Spleen (tissue), 11 donors: ENCODE measurements at regions not wholly inside any gene's neighbourhood (a gene's known extent, or its start where the extent isn't known, plus 50 kb on each side); places are given as distances from the start of the nearest gene placed in this dataset.

Experiments
- DNase-seq: peaks from one replicate; pipeline ENCODE4 v3.0.0-alpha.2; 2020
- H3K27ac ChIP-seq, 8 donors: fragments of 200-600 bp; sonication (generic) in 7 of 8; 1 replicate in 4 of 8; 2 replicates in 4 of 8; pipeline versions ENCODE4 v1.5.0 to v1.8.0; 2016 to 2021; ENCODE audit warnings: inconsistent platforms in 4 of 8, mild to moderate bottlenecking in 4 of 8, moderate library complexity in 1 of 8
- H3K27me3 ChIP-seq, 7 donors: fragments of 200-600 bp; sonication (generic) in 6 of 7; replicated peaks in 1 of 7; 1 replicate in 4 of 7; 2 replicates in 3 of 7; pipeline versions ENCODE4 v1.5.0 to v1.8.0; 2016 to 2021; ENCODE audit warnings: inconsistent platforms in 3 of 7, mild to moderate bottlenecking in 1 of 7
- H3K36me3 ChIP-seq, 6 donors: fragments of 200-600 bp; sonication (generic) in 5 of 6; 1 replicate in 4 of 6; 2 replicates in 2 of 6; pipeline versions ENCODE4 v1.5.0 to v1.8.0; 2016 to 2021; ENCODE audit warnings: inconsistent platforms in 2 of 6
- H3K4me1 ChIP-seq, 6 donors: fragments of 200-600 bp; sonication (generic) in 5 of 6; 1 replicate in 3 of 6; 2 replicates in 3 of 6; pipeline versions ENCODE4 v1.5.0 to v1.8.0; 2016 to 2021; ENCODE audit warnings: inconsistent platforms in 3 of 6
- H3K4me3 ChIP-seq, 8 donors: fragments of 200-600 bp; sonication (generic) in 7 of 8; 1 replicate in 4 of 8; 2 replicates in 4 of 8; pipeline versions ENCODE4 v1.5.0 to v1.8.0; 2016 to 2021; ENCODE audit warnings: inconsistent platforms in 4 of 8, mild to moderate bottlenecking in 4 of 8, moderate library complexity in 2 of 8
- H3K9me3 ChIP-seq, 8 donors: fragments of 200-600 bp; sonication (generic) in 7 of 8; 1 replicate in 4 of 8; 2 replicates in 4 of 8; pipeline versions ENCODE4 v1.5.0 to v1.8.0; 2016 to 2021; ENCODE audit warnings: inconsistent platforms in 4 of 8
- POLR2A ChIP-seq, 3 donors: fragments of 450-650 bp; IDR thresholded peaks; one replicate each; pipeline ENCODE4 v1.5.1; 2017; ENCODE audit warnings: antibody characterized with exemption in 3 of 3, mild to moderate bottlenecking in 1 of 3
- POLR2AphosphoS5 ChIP-seq, 3 donors: sonication (generic); formaldehyde crosslinking; IDR thresholded peaks; one replicate each; pipeline ENCODE4 v1.5.1; 2017; ENCODE audit warnings: antibody characterized with exemption in 3 of 3
- WGBS, 5 donors: extraction: QIAGEN DNeasy Blood & Tissue Kit in 3 of 5; methylation state at CpG; one replicate each; pipeline versions ENCODE4 v1.1.5 to v1.1.7; 2013 to 2018; 5-methylcytosine and 5-hydroxymethylcytosine counted together
- intact Hi-C: fragments of 100-400 bp; cut with DNase I; formaldehyde crosslinking; loops from one replicate; pipeline ENCODE4 v1.15.0; 2023; ENCODE audit warnings: low total_unique reads
- TF ChIP-seq, protein P1 (sequence below), 11 experiments: fragments of 200-600 bp in 7 of 11; fragments of 450-650 bp in 4 of 11; sonication (generic) in 4 of 11; IDR thresholded peaks in 8 of 11; conservative IDR thresholded peaks in 3 of 11; 1 replicate in 7 of 11; 2 replicates in 4 of 11; pipeline versions ENCODE4 v1.4.0 to v1.8.0; 2016 to 2021; ENCODE audit warnings: antibody characterized with exemption in 11 of 11, inconsistent platforms in 4 of 11, mild to moderate bottlenecking in 1 of 11
- donor health status: healthy with polysubstance abuse.
- donor health status: DM: no; HTN: no; CAD: no; lungs with moderate emphysema.
- donor health status: DM: no; HTN: no; CAD: no.
- donor health status: Bipolar disorder and iron deficiency.
- donor health status: healthy.
- donor health status: DM: no; HTN: no; CAD: no.
- donor health status: DM: yes; HTN: yes; CAD: no.

DNA sequence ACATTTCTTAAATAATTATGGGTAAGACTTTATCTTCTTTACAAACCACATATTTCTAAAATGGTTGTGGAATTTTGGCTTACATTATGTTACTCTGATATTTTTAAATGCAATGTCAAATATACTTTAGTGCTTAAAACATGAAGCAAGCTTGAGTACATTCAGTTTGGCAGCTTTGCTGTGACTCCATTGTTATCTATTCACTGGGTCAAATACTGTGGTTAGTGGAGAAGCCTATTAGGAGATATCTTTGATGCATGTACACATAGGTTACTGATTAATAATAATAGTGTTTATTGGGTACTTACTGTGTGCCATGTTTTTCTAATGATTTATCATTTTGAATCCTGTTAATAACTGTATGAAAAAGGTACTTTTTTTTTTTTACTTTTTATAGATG, 520.4 kb upstream of the B3GALT2 start:
- no peaks in the 10 kb centered on the region for H3K4me1 ChIP-seq
- no peaks in the 10 kb centered on the region for H3K27me3 ChIP-seq
- H3K36me3 ChIP-seq: no peaks in the 10 kb centered on the region
- H3K27ac ChIP-seq: no peak overlapping the region
- no peak for DNase-seq
- H3K4me3 ChIP-seq: no peak overlapping the region
- H3K9me3 ChIP-seq: no peaks in the 10 kb centered on the region
- intact Hi-C loops: no loop called here
- TF ChIP-seq, protein P1, sequence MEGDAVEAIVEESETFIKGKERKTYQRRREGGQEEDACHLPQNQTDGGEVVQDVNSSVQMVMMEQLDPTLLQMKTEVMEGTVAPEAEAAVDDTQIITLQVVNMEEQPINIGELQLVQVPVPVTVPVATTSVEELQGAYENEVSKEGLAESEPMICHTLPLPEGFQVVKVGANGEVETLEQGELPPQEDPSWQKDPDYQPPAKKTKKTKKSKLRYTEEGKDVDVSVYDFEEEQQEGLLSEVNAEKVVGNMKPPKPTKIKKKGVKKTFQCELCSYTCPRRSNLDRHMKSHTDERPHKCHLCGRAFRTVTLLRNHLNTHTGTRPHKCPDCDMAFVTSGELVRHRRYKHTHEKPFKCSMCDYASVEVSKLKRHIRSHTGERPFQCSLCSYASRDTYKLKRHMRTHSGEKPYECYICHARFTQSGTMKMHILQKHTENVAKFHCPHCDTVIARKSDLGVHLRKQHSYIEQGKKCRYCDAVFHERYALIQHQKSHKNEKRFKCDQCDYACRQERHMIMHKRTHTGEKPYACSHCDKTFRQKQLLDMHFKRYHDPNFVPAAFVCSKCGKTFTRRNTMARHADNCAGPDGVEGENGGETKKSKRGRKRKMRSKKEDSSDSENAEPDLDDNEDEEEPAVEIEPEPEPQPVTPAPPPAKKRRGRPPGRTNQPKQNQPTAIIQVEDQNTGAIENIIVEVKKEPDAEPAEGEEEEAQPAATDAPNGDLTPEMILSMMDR (IDR thresholded peaks at IDR 0.05 in 8 of 11, conservative IDR thresholded peaks at IDR 0.05 in 3 of 11): no peak
- TF ChIP-seq POLR2A (IDR thresholded peaks at IDR 0.05): no peak
- no peak for TF ChIP-seq POLR2AphosphoS5 (IDR thresholded peaks at IDR 0.05)

- WGBS, 5 donors: 89 to 93% (median 92%) methylated on average over 5 of the region's 5 CpGs
- intact Hi-C loops: no loop called here
- Histone ChIP-seq H3K27ac (no peak overlapping the region), H3K9me3 (no peaks in the 10 kb centered on the region), H3K4me3 (no peak overlapping the region), H3K27me3 (no peaks in the 10 kb centered on the region), H3K36me3 (no peaks in the 10 kb centered on the region), H3K4me1 (no peaks in the 10 kb centered on the region)
- DNase-seq: no peak
- TF ChIP-seq POLR2AphosphoS5 (IDR thresholded peaks at IDR 0.05) (no peak), POLR2A (IDR thresholded peaks at IDR 0.05) (no peak)
- TF ChIP-seq, protein P1 (IDR thresholded peaks at IDR 0.05 in 8 of 11, conservative IDR thresholded peaks at IDR 0.05 in 3 of 11): no peak
These were observed 519.2 kb upstream of the B3GALT2 start for GRCh38 chr1:193705554-193705981.

DNA sequence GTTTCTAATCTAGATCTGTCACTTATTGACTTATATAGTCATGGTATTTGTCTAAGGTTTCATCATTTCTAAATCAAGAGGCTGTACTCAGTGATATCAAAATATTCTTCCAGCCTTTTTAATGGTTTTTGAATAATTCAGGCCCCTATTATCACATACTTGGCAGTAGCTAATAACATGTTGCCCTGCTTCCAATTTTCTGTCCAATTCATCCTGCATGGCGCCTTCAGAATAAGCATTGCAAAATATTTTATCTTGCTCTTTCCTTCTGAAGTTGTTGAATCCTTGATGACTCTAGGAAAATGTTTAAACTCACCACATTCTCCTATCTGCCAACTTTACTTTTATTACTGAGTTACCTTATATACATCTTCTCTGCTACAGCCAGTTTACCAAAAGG, 517.2 kb upstream of the B3GALT2 start:
- WGBS, 5 donors: 85 to 98% (median 91%) methylated on average over 1 of the region's 1 CpG
- DNase-seq: no peak
- no peaks in the 10 kb centered on the region for H3K27me3 ChIP-seq
- no peaks in the 10 kb centered on the region for H3K9me3 ChIP-seq
- H3K4me3 ChIP-seq: no peak overlapping the region
- H3K4me1 ChIP-seq: no peaks in the 10 kb centered on the region
- intact Hi-C loops: no loop called here
- no peak overlapping the region for H3K27ac ChIP-seq
- TF ChIP-seq, protein P1 (IDR thresholded peaks at IDR 0.05 in 8 of 11, conservative IDR thresholded peaks at IDR 0.05 in 3 of 11): no peak
- TF ChIP-seq POLR2A (IDR thresholded peaks at IDR 0.05) (no peak), POLR2AphosphoS5 (IDR thresholded peaks at IDR 0.05) (no peak)
- H3K36me3 ChIP-seq: no peaks in the 10 kb centered on the region

GRCh38 chr1:193703121-193703520, 516.7 kb upstream of the B3GALT2 start:
- intact Hi-C loops: no loop called here
- TF ChIP-seq, protein P1 (IDR thresholded peaks at IDR 0.05 in 8 of 11, conservative IDR thresholded peaks at IDR 0.05 in 3 of 11): no peak
- TF ChIP-seq POLR2AphosphoS5 (IDR thresholded peaks at IDR 0.05) (no peak), POLR2A (IDR thresholded peaks at IDR 0.05) (no peak)
- Histone ChIP-seq H3K9me3 (no peaks in the 10 kb centered on the region), H3K4me3 (no peak overlapping the region), H3K4me1 (no peaks in the 10 kb centered on the region), H3K36me3 (no peaks in the 10 kb centered on the region), H3K27ac (no peak overlapping the region), H3K27me3 (no peaks in the 10 kb centered on the region)
- DNase-seq: no peak
